ENCODE measurements at regions not wholly inside any gene's neighbourhood (a gene's known extent, or its start where the extent isn't known, plus 50 kb on each side); places are given as distances from the start of the nearest gene placed in this dataset.

- no peaks in the 10 kb centered on the region for H3K36me3 Mint-ChIP-seq
- H3K4me3 Mint-ChIP-seq = no peak overlapping the region
- no peaks in the 10 kb centered on the region for H3K4me1 Mint-ChIP-seq
- no peak for ATAC-seq
- no peaks in the 10 kb centered on the region for H3K27me3 Mint-ChIP-seq
- peaks cover 17% of the 10 kb centered on the region for H3K9me3 Mint-ChIP-seq
- no peak overlapping the region for H3K27ac Mint-ChIP-seq
Observed at GRCh38 chr9:116027511-116027910, 126.1 kb upstream of the PAPPA start.

- Mint-ChIP-seq H3K4me1 (no peaks in the 10 kb centered on the region), H3K9me3 (peaks cover 17% of the 10 kb centered on the region), H3K27me3 (no peaks in the 10 kb centered on the region), H3K4me3 (no peak overlapping the region), H3K36me3 (no peaks in the 10 kb centered on the region), H3K27ac (no peak overlapping the region)
- ATAC-seq = no peak
Observed at GRCh38 chr9:116027951-116028350, 125.6 kb upstream of the PAPPA start.

GRCh38 chr9:116030517-116030916 lies 123.1 kb upstream of the PAPPA start:
- Mint-ChIP-seq H3K9me3 (peaks cover 17% of the 10 kb centered on the region), H3K36me3 (no peaks in the 10 kb centered on the region), H3K27ac (no peak overlapping the region), H3K4me3 (no peak overlapping the region), H3K4me1 (no peaks in the 10 kb centered on the region), H3K27me3 (no peaks in the 10 kb centered on the region)
- no peak for ATAC-seq

- no peaks in the 10 kb centered on the region for H3K27me3 Mint-ChIP-seq
- peaks cover 15% of the 10 kb centered on the region for H3K9me3 Mint-ChIP-seq
- H3K4me3 Mint-ChIP-seq = no peak overlapping the region
- H3K36me3 Mint-ChIP-seq = no peaks in the 10 kb centered on the region
- H3K27ac Mint-ChIP-seq = no peak overlapping the region
- no peak for ATAC-seq
- no peaks in the 10 kb centered on the region for H3K4me1 Mint-ChIP-seq
Observed at GRCh38 chr9:116032683-116033440, 120.7 kb upstream of the PAPPA start.

- Mint-ChIP-seq H3K4me3 (no peak overlapping the region), H3K9me3 (no peaks in the 10 kb centered on the region)
Observed at GRCh38 chr9:116039312-116039711, 114.3 kb upstream of the PAPPA start.

GRCh38 chr9:116039893-116040292 lies 113.7 kb upstream of the PAPPA start:
- no peaks in the 10 kb centered on the region for H3K9me3 Mint-ChIP-seq
- H3K4me1 Mint-ChIP-seq = no peaks in the 10 kb centered on the region
- ATAC-seq = no peak
- no peak overlapping the region for H3K27ac Mint-ChIP-seq
- no peaks in the 10 kb centered on the region for H3K27me3 Mint-ChIP-seq
- H3K36me3 Mint-ChIP-seq = no peaks in the 10 kb centered on the region
- no peak overlapping the region for H3K4me3 Mint-ChIP-seq

More at GRCh38 chr9:116039312-116039711, 114.3 kb upstream of the PAPPA start:
- no peaks in the 10 kb centered on the region for H3K27me3 Mint-ChIP-seq
- no peaks in the 10 kb centered on the region for H3K4me1 Mint-ChIP-seq
- no peak for ATAC-seq
- H3K27ac Mint-ChIP-seq = no peak overlapping the region
- H3K36me3 Mint-ChIP-seq = no peaks in the 10 kb centered on the region

GRCh38 chr9:116042321-116042720 lies 111.3 kb upstream of the PAPPA start:
- Mint-ChIP-seq H3K9me3 (no peaks in the 10 kb centered on the region), H3K4me3 (no peak overlapping the region), H3K27me3 (no peaks in the 10 kb centered on the region), H3K36me3 (no peaks in the 10 kb centered on the region), H3K4me1 (no peaks in the 10 kb centered on the region), H3K27ac (no peak overlapping the region)
- no peak for ATAC-seq

- H3K9me3 Mint-ChIP-seq = no peaks in the 10 kb centered on the region
- H3K36me3 Mint-ChIP-seq = no peaks in the 10 kb centered on the region
- no peaks in the 10 kb centered on the region for H3K4me1 Mint-ChIP-seq
- no peak overlapping the region for H3K4me3 Mint-ChIP-seq
- no peak overlapping the region for H3K27ac Mint-ChIP-seq
- ATAC-seq = no peak
- no peaks in the 10 kb centered on the region for H3K27me3 Mint-ChIP-seq
Observed at GRCh38 chr9:116045083-116045482, 108.5 kb upstream of the PAPPA start.

GRCh38 chr9:116048081-116048480 lies 105.5 kb upstream of the PAPPA start:
- H3K4me1 Mint-ChIP-seq = no peaks in the 10 kb centered on the region
- no peak for ATAC-seq
- H3K27me3 Mint-ChIP-seq = no peaks in the 10 kb centered on the region
- H3K4me3 Mint-ChIP-seq = no peak overlapping the region
- no peak overlapping the region for H3K27ac Mint-ChIP-seq
- no peaks in the 10 kb centered on the region for H3K36me3 Mint-ChIP-seq
- H3K9me3 Mint-ChIP-seq = no peaks in the 10 kb centered on the region

- Mint-ChIP-seq H3K4me3 (no peak overlapping the region), H3K9me3 (peaks cover 3% of the 10 kb centered on the region), H3K27ac (no peak overlapping the region), H3K4me1 (no peaks in the 10 kb centered on the region), H3K36me3 (no peaks in the 10 kb centered on the region), H3K27me3 (no peaks in the 10 kb centered on the region)
- no peak for ATAC-seq
Observed at GRCh38 chr9:116049456-116049855, 104.1 kb upstream of the PAPPA start.

GRCh38 chr9:116051528-116051927 lies 102.1 kb upstream of the PAPPA start:
- Mint-ChIP-seq H3K4me1 (no peaks in the 10 kb centered on the region), H3K9me3 (peaks cover 3% of the 10 kb centered on the region), H3K36me3 (no peaks in the 10 kb centered on the region), H3K27me3 (no peaks in the 10 kb centered on the region), H3K27ac (no peak overlapping the region), H3K4me3 (no peak overlapping the region)
- no peak for ATAC-seq

GRCh38 chr9:116055536-116055935 lies 98.1 kb upstream of the PAPPA start:
- Mint-ChIP-seq H3K4me1 (no peaks in the 10 kb centered on the region), H3K36me3 (no peaks in the 10 kb centered on the region), H3K9me3 (peaks cover 3% of the 10 kb centered on the region), H3K27me3 (no peaks in the 10 kb centered on the region), H3K4me3 (no peak overlapping the region), H3K27ac (no peak overlapping the region)
- ATAC-seq = no peak

- H3K27ac Mint-ChIP-seq = no peak overlapping the region
- H3K36me3 Mint-ChIP-seq = no peaks in the 10 kb centered on the region
- H3K4me3 Mint-ChIP-seq = no peak overlapping the region
- no peak for ATAC-seq
- no peaks in the 10 kb centered on the region for H3K4me1 Mint-ChIP-seq
- no peaks in the 10 kb centered on the region for H3K27me3 Mint-ChIP-seq
- H3K9me3 Mint-ChIP-seq = peaks cover 7% of the 10 kb centered on the region
Observed at GRCh38 chr9:116057371-116057770, 96.2 kb upstream of the PAPPA start.

GRCh38 chr9:116058421-116058820 lies 95.2 kb upstream of the PAPPA start:
- H3K27me3 Mint-ChIP-seq = no peaks in the 10 kb centered on the region
- no peaks in the 10 kb centered on the region for H3K36me3 Mint-ChIP-seq
- no peaks in the 10 kb centered on the region for H3K4me1 Mint-ChIP-seq
- H3K9me3 Mint-ChIP-seq = peaks cover 7% of the 10 kb centered on the region
- no peak overlapping the region for H3K4me3 Mint-ChIP-seq
- no peak for ATAC-seq
- H3K27ac Mint-ChIP-seq = no peak overlapping the region

GRCh38 chr9:116059466-116059865 lies 94.1 kb upstream of the PAPPA start:
- H3K4me3 Mint-ChIP-seq = no peak overlapping the region
- H3K27me3 Mint-ChIP-seq = no peaks in the 10 kb centered on the region
- peaks cover 3% of the 10 kb centered on the region for H3K9me3 Mint-ChIP-seq
- no peak overlapping the region for H3K27ac Mint-ChIP-seq
- H3K36me3 Mint-ChIP-seq = no peaks in the 10 kb centered on the region
- ATAC-seq = no peak
- H3K4me1 Mint-ChIP-seq = no peaks in the 10 kb centered on the region

GRCh38 chr9:116060631-116061030 lies 93.0 kb upstream of the PAPPA start:
- no peak for ATAC-seq
- no peaks in the 10 kb centered on the region for H3K4me1 Mint-ChIP-seq
- H3K27ac Mint-ChIP-seq = no peak overlapping the region
- H3K4me3 Mint-ChIP-seq = no peak overlapping the region
- no peaks in the 10 kb centered on the region for H3K36me3 Mint-ChIP-seq
- H3K27me3 Mint-ChIP-seq = no peaks in the 10 kb centered on the region
- peaks cover 3% of the 10 kb centered on the region for H3K9me3 Mint-ChIP-seq

Data from stimulated activated memory B cell treated with anti-CD40 and anti-IgM and Interleukin-4, amounts not matched to agents 10 μg/mL and 1 μg/mL and 100 μg/mL, for 72 hours (primary cell).